OCI-LY1 (cell line): ENCODE measurements at regions not wholly inside any gene's neighbourhood (a gene's known extent, or its start where the extent isn't known, plus 50 kb on each side); places are given as distances from the start of the nearest gene placed in this dataset.

Experiments
- EZH2 ChIP-seq: fragments of 200-600 bp; sonication (generic), shearing (Covaris generic); IDR thresholded peaks from 2 replicates; pipeline ENCODE4 v1.8.0; 2017; ENCODE audit warnings: borderline replicate concordance, mixed run types, mild to moderate bottlenecking, antibody characterized with exemption, low read length, moderate library complexity, mixed read lengths
- TF ChIP-seq, protein P1 (sequence below): fragments of 200-600 bp; sonication (generic), shearing (Covaris generic); IDR thresholded peaks from 2 replicates; pipeline ENCODE4 v1.5.1; 2017; ENCODE audit warnings: mild to moderate bottlenecking, antibody characterized with exemption, low read length, moderate library complexity, mixed read lengths

DNA sequence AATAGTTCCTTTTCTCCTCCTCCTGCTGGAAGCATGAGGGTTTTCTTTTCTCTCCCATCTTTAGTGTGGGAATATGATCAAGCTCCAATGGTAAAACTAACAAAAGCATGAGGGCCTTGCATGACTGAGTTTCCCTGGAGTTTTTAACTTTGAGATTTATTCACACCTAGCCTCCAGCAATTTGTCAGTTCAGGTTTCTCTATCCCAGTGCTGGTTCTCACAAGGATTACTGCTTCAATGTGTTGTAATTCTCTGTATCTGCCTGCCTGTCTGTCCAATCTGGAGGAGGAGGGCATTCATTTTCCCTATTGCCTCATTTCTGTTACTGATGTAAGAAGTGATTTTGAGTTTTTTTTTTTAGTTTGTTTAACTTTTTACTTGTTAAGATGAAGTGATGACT lies 57.6 kb upstream of the RPRM start:
- TF ChIP-seq, protein P1, sequence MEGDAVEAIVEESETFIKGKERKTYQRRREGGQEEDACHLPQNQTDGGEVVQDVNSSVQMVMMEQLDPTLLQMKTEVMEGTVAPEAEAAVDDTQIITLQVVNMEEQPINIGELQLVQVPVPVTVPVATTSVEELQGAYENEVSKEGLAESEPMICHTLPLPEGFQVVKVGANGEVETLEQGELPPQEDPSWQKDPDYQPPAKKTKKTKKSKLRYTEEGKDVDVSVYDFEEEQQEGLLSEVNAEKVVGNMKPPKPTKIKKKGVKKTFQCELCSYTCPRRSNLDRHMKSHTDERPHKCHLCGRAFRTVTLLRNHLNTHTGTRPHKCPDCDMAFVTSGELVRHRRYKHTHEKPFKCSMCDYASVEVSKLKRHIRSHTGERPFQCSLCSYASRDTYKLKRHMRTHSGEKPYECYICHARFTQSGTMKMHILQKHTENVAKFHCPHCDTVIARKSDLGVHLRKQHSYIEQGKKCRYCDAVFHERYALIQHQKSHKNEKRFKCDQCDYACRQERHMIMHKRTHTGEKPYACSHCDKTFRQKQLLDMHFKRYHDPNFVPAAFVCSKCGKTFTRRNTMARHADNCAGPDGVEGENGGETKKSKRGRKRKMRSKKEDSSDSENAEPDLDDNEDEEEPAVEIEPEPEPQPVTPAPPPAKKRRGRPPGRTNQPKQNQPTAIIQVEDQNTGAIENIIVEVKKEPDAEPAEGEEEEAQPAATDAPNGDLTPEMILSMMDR, result no peak
- TF ChIP-seq EZH2, result no peak
